NCI-H69 (cell line): ENCODE measurements at regions not wholly inside any gene's neighbourhood (a gene's known extent, or its start where the extent isn't known, plus 50 kb on each side); places are given as distances from the start of the nearest gene placed in this dataset.

ENCODE experiments used
- DNase-seq: peaks from one replicate; lab custom pipeline; 2025; lab: John Stamatoyannopoulos, UW

DNA sequence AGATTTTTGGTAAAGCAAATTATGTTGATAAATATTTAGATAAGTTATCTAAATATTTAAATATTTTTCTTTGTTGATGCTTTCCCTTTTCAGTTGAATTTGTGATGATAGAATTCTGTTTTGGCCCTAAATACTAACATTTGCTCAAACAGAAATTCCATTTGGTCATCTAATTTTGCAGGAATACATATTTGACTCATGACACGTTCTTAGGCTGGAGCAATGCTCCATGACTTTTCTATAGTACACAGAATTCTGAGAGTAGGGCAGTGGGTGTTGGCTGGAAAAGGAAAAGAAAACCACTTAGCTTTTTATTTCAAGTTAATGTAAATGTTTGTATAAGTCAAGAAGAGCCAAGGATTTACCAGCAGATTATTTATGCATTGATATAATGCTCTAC is 58.6 kb upstream of the GK2 start:
- DNase-seq: peak; percentile 74
